GM23338 (cell line): ENCODE measurements at regions not wholly inside any gene's neighbourhood (a gene's known extent, or its start where the extent isn't known, plus 50 kb on each side); places are given as distances from the start of the nearest gene placed in this dataset.

Experiments
- CREB1 ChIP-seq: fragments of 250-450 bp; sonication (Bioruptor Pico); IDR thresholded peaks from 2 replicates; pipeline ENCODE4 v1.5.0; 2020; ENCODE audit warnings: low read depth, mild to moderate bottlenecking, moderate library complexity
- CTCF ChIP-seq, 2 experiments: fragments of 200-600 bp in 1 of 2; sonication (generic) in 1 of 2; conservative IDR thresholded peaks; 2 replicates each; pipeline versions ENCODE4 v1.5.1 to v1.6.1; 2016 to 2017; ENCODE audit warnings: antibody characterized with exemption in 2 of 2, low read depth in 2 of 2, mild to moderate bottlenecking in 2 of 2, moderate library complexity in 1 of 2
- EZH2 ChIP-seq: fragments of 200-600 bp; sonication (generic); IDR thresholded peaks from one replicate; pipeline ENCODE4 v1.8.0; 2017; ENCODE audit warnings: antibody characterized with exemption, mild to moderate bottlenecking, low read depth; ENCODE audit not compliant: unreplicated experiment
- EZH2phosphoT487 ChIP-seq: fragments of 200-600 bp; sonication (generic); IDR thresholded peaks from one replicate; pipeline ENCODE4 v1.8.1; 2018; ENCODE audit warnings: antibody characterized with exemption; ENCODE audit not compliant: unreplicated experiment
- JUNB ChIP-seq: IDR thresholded peaks from one replicate; pipeline ENCODE4 v1.6.1; 2016; ENCODE audit warnings: antibody characterized with exemption; ENCODE audit not compliant: unreplicated experiment
- POLR2AphosphoS5 ChIP-seq: IDR thresholded peaks from 2 replicates; pipeline ENCODE4 v1.6.1; 2016; ENCODE audit warnings: antibody characterized with exemption, low read depth
- STAT1 ChIP-seq: IDR thresholded peaks from one replicate; pipeline ENCODE4 v1.6.1; 2016; ENCODE audit warnings: antibody characterized with exemption; ENCODE audit not compliant: unreplicated experiment
- ZNF462 ChIP-seq: fragments of 250-450 bp; sonication (Bioruptor Pico); IDR thresholded peaks from 2 replicates; pipeline ENCODE4 v1.5.0; 2020; ENCODE audit warnings: mild to moderate bottlenecking, moderate library complexity
- TF ChIP-seq, protein P1 (sequence below): IDR thresholded peaks from 2 replicates; pipeline ENCODE4 v1.6.1; 2016; ENCODE audit warnings: antibody characterized with exemption
- TF ChIP-seq, protein P2 (sequence below): IDR thresholded peaks from one replicate; pipeline ENCODE4 v1.6.1; 2018; ENCODE audit warnings: antibody characterized with exemption; ENCODE audit not compliant: unreplicated experiment

- no peak for TF ChIP-seq EZH2phosphoT487
- no peak for TF ChIP-seq CTCF (conservative IDR thresholded peaks at IDR 0.05; ENCODE audit: low read depth in 2 of 2)
- TF ChIP-seq POLR2AphosphoS5, result no peak
- TF ChIP-seq STAT1, result no peak
- TF ChIP-seq EZH2, result no peak
- TF ChIP-seq, protein P1, sequence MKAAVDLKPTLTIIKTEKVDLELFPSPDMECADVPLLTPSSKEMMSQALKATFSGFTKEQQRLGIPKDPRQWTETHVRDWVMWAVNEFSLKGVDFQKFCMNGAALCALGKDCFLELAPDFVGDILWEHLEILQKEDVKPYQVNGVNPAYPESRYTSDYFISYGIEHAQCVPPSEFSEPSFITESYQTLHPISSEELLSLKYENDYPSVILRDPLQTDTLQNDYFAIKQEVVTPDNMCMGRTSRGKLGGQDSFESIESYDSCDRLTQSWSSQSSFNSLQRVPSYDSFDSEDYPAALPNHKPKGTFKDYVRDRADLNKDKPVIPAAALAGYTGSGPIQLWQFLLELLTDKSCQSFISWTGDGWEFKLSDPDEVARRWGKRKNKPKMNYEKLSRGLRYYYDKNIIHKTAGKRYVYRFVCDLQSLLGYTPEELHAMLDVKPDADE, result no peak
- TF ChIP-seq JUNB, result no peak
- no peak for TF ChIP-seq CREB1 (CRISPR knock-in tag)
- TF ChIP-seq, protein P2, sequence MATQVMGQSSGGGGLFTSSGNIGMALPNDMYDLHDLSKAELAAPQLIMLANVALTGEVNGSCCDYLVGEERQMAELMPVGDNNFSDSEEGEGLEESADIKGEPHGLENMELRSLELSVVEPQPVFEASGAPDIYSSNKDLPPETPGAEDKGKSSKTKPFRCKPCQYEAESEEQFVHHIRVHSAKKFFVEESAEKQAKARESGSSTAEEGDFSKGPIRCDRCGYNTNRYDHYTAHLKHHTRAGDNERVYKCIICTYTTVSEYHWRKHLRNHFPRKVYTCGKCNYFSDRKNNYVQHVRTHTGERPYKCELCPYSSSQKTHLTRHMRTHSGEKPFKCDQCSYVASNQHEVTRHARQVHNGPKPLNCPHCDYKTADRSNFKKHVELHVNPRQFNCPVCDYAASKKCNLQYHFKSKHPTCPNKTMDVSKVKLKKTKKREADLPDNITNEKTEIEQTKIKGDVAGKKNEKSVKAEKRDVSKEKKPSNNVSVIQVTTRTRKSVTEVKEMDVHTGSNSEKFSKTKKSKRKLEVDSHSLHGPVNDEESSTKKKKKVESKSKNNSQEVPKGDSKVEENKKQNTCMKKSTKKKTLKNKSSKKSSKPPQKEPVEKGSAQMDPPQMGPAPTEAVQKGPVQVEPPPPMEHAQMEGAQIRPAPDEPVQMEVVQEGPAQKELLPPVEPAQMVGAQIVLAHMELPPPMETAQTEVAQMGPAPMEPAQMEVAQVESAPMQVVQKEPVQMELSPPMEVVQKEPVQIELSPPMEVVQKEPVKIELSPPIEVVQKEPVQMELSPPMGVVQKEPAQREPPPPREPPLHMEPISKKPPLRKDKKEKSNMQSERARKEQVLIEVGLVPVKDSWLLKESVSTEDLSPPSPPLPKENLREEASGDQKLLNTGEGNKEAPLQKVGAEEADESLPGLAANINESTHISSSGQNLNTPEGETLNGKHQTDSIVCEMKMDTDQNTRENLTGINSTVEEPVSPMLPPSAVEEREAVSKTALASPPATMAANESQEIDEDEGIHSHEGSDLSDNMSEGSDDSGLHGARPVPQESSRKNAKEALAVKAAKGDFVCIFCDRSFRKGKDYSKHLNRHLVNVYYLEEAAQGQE, result no peak
- no peak for TF ChIP-seq ZNF462 (CRISPR knock-in tag)
Measured at GRCh38 chr4:98816386-98816785, 112.5 kb downstream of the EIF4E start.
